ENCODE measurements at regions not wholly inside any gene's neighbourhood (a gene's known extent, or its start where the extent isn't known, plus 50 kb on each side); places are given as distances from the start of the nearest gene placed in this dataset.

- peaks cover 36% of the 10 kb centered on the region for H3K27me3 ChIP-seq
- H3K4me1 ChIP-seq = no peaks in the 10 kb centered on the region
- H3K9me3 ChIP-seq = no peaks in the 10 kb centered on the region
- TF ChIP-seq CTCF (IDR thresholded peaks at IDR 0.05; ENCODE audit: low read depth, low read length) = no peak
- no peaks in the 10 kb centered on the region for H3K36me3 ChIP-seq
- H3K4me3 ChIP-seq (ENCODE audit: low read depth, low read length) = no peak overlapping the region
- DNase-seq = no peak
Measured at GRCh38 chr6:3630258-3630835, 121.2 kb downstream of the PXDC1 start.

- no peak overlapping the region for H3K4me3 ChIP-seq (ENCODE audit: low read depth, low read length)
- peaks cover 54% of the 10 kb centered on the region for H3K27me3 ChIP-seq
- no peak for TF ChIP-seq CTCF (IDR thresholded peaks at IDR 0.05; ENCODE audit: low read depth, low read length)
- no peaks in the 10 kb centered on the region for H3K9me3 ChIP-seq
- no peaks in the 10 kb centered on the region for H3K4me1 ChIP-seq
- no peak for DNase-seq
- no peaks in the 10 kb centered on the region for H3K36me3 ChIP-seq
Measured at GRCh38 chr6:3627956-3628835, 123.3 kb downstream of the PXDC1 start.

- DNase-seq = no peak
- Histone ChIP-seq H3K4me1 (no peaks in the 10 kb centered on the region), H3K9me3 (no peaks in the 10 kb centered on the region), H3K27me3 (peaks cover 61% of the 10 kb centered on the region), H3K36me3 (no peaks in the 10 kb centered on the region), H3K4me3 (ENCODE audit: low read depth, low read length) (no peak overlapping the region)
- no peak for TF ChIP-seq CTCF (IDR thresholded peaks at IDR 0.05; ENCODE audit: low read depth, low read length)
Measured at GRCh38 chr6:3627501-3627900, 124.0 kb downstream of the PXDC1 start.

- Histone ChIP-seq H3K4me1 (no peaks in the 10 kb centered on the region), H3K4me3 (ENCODE audit: low read depth, low read length) (no peak overlapping the region), H3K27me3 (peaks cover 65% of the 10 kb centered on the region), H3K36me3 (no peaks in the 10 kb centered on the region), H3K9me3 (no peaks in the 10 kb centered on the region)
- TF ChIP-seq CTCF (IDR thresholded peaks at IDR 0.05; ENCODE audit: low read depth, low read length) = no peak
- no peak for DNase-seq
Measured at GRCh38 chr6:3625980-3626563, 125.4 kb downstream of the PXDC1 start.

- DNase-seq = no peak
- H3K4me3 ChIP-seq (ENCODE audit: low read depth, low read length) = no peak overlapping the region
- TF ChIP-seq CTCF (IDR thresholded peaks at IDR 0.05; ENCODE audit: low read depth, low read length) = no peak
- H3K4me1 ChIP-seq = no peaks in the 10 kb centered on the region
- H3K36me3 ChIP-seq = no peaks in the 10 kb centered on the region
- H3K9me3 ChIP-seq = no peaks in the 10 kb centered on the region
- H3K27me3 ChIP-seq = peaks cover 61% of the 10 kb centered on the region
Measured at GRCh38 chr6:3625149-3625979, 126.1 kb downstream of the PXDC1 start.
